ENCODE measurements at regions not wholly inside any gene's neighbourhood (a gene's known extent, or its start where the extent isn't known, plus 50 kb on each side); places are given as distances from the start of the nearest gene placed in this dataset.

DNA sequence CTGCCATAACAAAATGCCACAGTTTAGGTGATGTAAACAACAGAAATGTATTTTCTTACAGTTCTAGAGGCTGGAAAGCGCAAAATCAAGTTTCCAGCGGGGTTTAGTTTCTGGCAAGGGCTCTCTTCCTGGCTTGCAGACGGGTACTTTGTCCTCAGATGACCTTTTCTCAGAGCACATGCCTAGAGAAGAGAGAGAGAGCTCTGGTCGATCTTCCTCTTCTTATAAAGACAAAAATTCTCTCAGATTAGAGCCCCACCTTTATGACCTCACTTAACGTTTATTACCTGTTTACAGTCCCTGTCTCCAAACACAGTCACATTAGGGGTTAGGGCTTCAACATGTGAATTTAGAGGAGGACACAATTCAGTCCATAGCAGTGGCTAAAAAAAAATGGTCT is 119.7 kb downstream of the CETN3 start:
- no peak for TF ChIP-seq POLR2AphosphoS5 (IDR thresholded peaks at IDR 0.05)
- TF ChIP-seq TAF1 (IDR thresholded peaks at IDR 0.05; ENCODE audit: low read depth): no peak
- no peak for TF ChIP-seq CTCF (IDR thresholded peaks at IDR 0.05; ENCODE audit: poor library complexity, severe bottlenecking)
- TF ChIP-seq SMC3 (conservative IDR thresholded peaks at IDR 0.05; ENCODE audit: poor library complexity): no peak
- TF ChIP-seq, protein P1, sequence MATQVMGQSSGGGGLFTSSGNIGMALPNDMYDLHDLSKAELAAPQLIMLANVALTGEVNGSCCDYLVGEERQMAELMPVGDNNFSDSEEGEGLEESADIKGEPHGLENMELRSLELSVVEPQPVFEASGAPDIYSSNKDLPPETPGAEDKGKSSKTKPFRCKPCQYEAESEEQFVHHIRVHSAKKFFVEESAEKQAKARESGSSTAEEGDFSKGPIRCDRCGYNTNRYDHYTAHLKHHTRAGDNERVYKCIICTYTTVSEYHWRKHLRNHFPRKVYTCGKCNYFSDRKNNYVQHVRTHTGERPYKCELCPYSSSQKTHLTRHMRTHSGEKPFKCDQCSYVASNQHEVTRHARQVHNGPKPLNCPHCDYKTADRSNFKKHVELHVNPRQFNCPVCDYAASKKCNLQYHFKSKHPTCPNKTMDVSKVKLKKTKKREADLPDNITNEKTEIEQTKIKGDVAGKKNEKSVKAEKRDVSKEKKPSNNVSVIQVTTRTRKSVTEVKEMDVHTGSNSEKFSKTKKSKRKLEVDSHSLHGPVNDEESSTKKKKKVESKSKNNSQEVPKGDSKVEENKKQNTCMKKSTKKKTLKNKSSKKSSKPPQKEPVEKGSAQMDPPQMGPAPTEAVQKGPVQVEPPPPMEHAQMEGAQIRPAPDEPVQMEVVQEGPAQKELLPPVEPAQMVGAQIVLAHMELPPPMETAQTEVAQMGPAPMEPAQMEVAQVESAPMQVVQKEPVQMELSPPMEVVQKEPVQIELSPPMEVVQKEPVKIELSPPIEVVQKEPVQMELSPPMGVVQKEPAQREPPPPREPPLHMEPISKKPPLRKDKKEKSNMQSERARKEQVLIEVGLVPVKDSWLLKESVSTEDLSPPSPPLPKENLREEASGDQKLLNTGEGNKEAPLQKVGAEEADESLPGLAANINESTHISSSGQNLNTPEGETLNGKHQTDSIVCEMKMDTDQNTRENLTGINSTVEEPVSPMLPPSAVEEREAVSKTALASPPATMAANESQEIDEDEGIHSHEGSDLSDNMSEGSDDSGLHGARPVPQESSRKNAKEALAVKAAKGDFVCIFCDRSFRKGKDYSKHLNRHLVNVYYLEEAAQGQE (IDR thresholded peaks at IDR 0.05; ENCODE audit: borderline replicate concordance): no peak
- no peak for TF ChIP-seq EZH2 (IDR thresholded peaks at IDR 0.05; ENCODE audit: borderline replicate concordance, insufficient read depth, low read length, poor library complexity, severe bottlenecking)
- no peak for TF ChIP-seq EP300 (conservative IDR thresholded peaks at IDR 0.05; ENCODE audit: poor library complexity, severe bottlenecking)

All from neural cell (in vitro differentiated cells).